CD14-positive monocyte (primary cell): ENCODE measurements at regions not wholly inside any gene's neighbourhood (a gene's known extent, or its start where the extent isn't known, plus 50 kb on each side); places are given as distances from the start of the nearest gene placed in this dataset.

Experiments used
- DNase-seq, 3 donors: peaks; one replicate each; pipeline ENCODE4 v3.0.0-alpha.2; 2011 to 2022
- H2AFZ ChIP-seq: 2 replicates; pipeline ENCODE4 v1.6.0; 2012; ENCODE audit warnings: mild to moderate bottlenecking, low read depth, low read length, inconsistent platforms; ENCODE audit not compliant: insufficient read depth, poor library complexity, severe bottlenecking
- H3K27ac ChIP-seq, 2 donors: 1 replicate in 1 of 2; 2 replicates in 1 of 2; pipeline ENCODE4 v1.5.1; 2012 to 2013; ENCODE audit warnings: low read length in 2 of 2, control low read depth in 1 of 2, inconsistent platforms in 1 of 2, low read depth in 1 of 2, mild to moderate bottlenecking in 1 of 2
- H3K27me3 ChIP-seq, 2 donors: one replicate each; pipeline versions ENCODE4 v1.6.0 to v1.6.1; 2011 to 2013; ENCODE audit warnings: low read length in 2 of 2; ENCODE audit not compliant: control insufficient read depth in 2 of 2, insufficient read depth in 2 of 2
- H3K36me3 ChIP-seq, 2 donors: replicated peaks in 1 of 2; 1 replicate in 1 of 2; 2 replicates in 1 of 2; pipeline versions ENCODE4 v1.5.1 to v1.6.1; 2012 to 2013; ENCODE audit warnings: low read length in 2 of 2, control low read depth in 1 of 2, inconsistent platforms in 1 of 2, mild to moderate bottlenecking in 1 of 2; ENCODE audit not compliant: insufficient read depth in 2 of 2, control insufficient read depth in 1 of 2
- H3K4me1 ChIP-seq, 2 donors: 1 replicate in 1 of 2; 2 replicates in 1 of 2; pipeline versions ENCODE4 v1.5.1 to v1.6.1; 2012 to 2013; ENCODE audit warnings: low read length in 2 of 2, control low read depth in 1 of 2, inconsistent platforms in 1 of 2, mild to moderate bottlenecking in 1 of 2, moderate library complexity in 1 of 2; ENCODE audit not compliant: insufficient read depth in 2 of 2, control insufficient read depth in 1 of 2
- H3K4me2 ChIP-seq: replicated peaks from 2 replicates; pipeline ENCODE3; 2012; ENCODE audit warnings: low read length, moderate library complexity, mild to moderate bottlenecking; ENCODE audit not compliant: poor library complexity, severe bottlenecking; ENCODE audit errors: extremely low read depth
- H3K4me3 ChIP-seq, 3 experiments: fragments of 200-600 bp in 1 of 3; sonication (generic) in 1 of 3; replicated peaks in 1 of 3; 1 replicate in 2 of 3; 2 replicates in 1 of 3; pipeline ENCODE4 v1.5.1; 2011 to 2013; ENCODE audit warnings: low read length in 3 of 3, mild to moderate bottlenecking in 3 of 3, control low read depth in 2 of 3, low read depth in 2 of 3, inconsistent platforms in 1 of 3, moderate library complexity in 1 of 3
- H3K79me2 ChIP-seq: 2 replicates; pipeline ENCODE4 v1.6.0; 2012; ENCODE audit warnings: mild to moderate bottlenecking, control low read depth, inconsistent platforms, low read length, moderate library complexity; ENCODE audit not compliant: insufficient read depth
- H3K9ac ChIP-seq: 2 replicates; pipeline ENCODE4 v1.6.0; 2017; ENCODE audit warnings: low read length, mild to moderate bottlenecking; ENCODE audit not compliant: insufficient read depth, poor library complexity, severe bottlenecking
- H3K9me3 ChIP-seq, 2 donors: replicated peaks in 1 of 2; 1 replicate in 1 of 2; 2 replicates in 1 of 2; pipeline versions ENCODE4 v1.5.1 to v1.6.1; 2012 to 2013; ENCODE audit warnings: low read length in 2 of 2, control low read depth in 1 of 2; ENCODE audit not compliant: control insufficient read depth in 1 of 2, insufficient read depth in 1 of 2
- H4K20me1 ChIP-seq: 2 replicates; pipeline ENCODE4 v1.6.0; 2012; ENCODE audit warnings: mild to moderate bottlenecking, low read length, control low read depth, moderate library complexity; ENCODE audit not compliant: insufficient read depth
- H3K27ac Mint-ChIP-seq, 7 donors: one replicate each; pipeline ENCODE4 v1.8.0; 2020; ENCODE audit warnings: mild to moderate bottlenecking in 7 of 7, mixed read lengths in 7 of 7, moderate library complexity in 6 of 7, inconsistent platforms in 2 of 7
- H3K27me3 Mint-ChIP-seq, 3 donors: one replicate each; pipeline ENCODE4 v1.8.0; 2021 to 2022; ENCODE audit warnings: low read depth in 3 of 3, mild to moderate bottlenecking in 3 of 3, mixed read lengths in 3 of 3, moderate library complexity in 3 of 3, inconsistent platforms in 1 of 3
- H3K36me3 Mint-ChIP-seq, 2 donors: one replicate each; pipeline ENCODE4 v1.8.0; 2020; ENCODE audit warnings: mixed read lengths in 2 of 2, inconsistent platforms in 1 of 2, mild to moderate bottlenecking in 1 of 2
- H3K4me1 Mint-ChIP-seq: one replicate; pipeline ENCODE4 v1.8.0; 2020; ENCODE audit warnings: mild to moderate bottlenecking, mixed read lengths
- H3K4me3 Mint-ChIP-seq, 2 donors: one replicate each; pipeline ENCODE4 v1.8.0; 2020; ENCODE audit warnings: mild to moderate bottlenecking in 2 of 2, mixed read lengths in 2 of 2, moderate library complexity in 1 of 2
- H3K9me3 Mint-ChIP-seq, 7 donors: one replicate each; pipeline ENCODE4 v1.8.0; 2020 to 2022; ENCODE audit warnings: mixed read lengths in 7 of 7, mild to moderate bottlenecking in 6 of 7, moderate library complexity in 6 of 7, inconsistent platforms in 2 of 7
- WGBS: methylation state at CpG from one replicate; pipeline ENCODE4 v1.1.5; 2013; ENCODE audit warnings: missing lambda C conversion rate; ENCODE audit not compliant: insufficient coverage; 5-methylcytosine and 5-hydroxymethylcytosine counted together
- intact Hi-C, 2 donors: fragments of 100-400 bp; cut with micrococcal nuclease; formaldehyde crosslinking; loops; one replicate each; pipeline versions ENCODE4 v1.15.0 to v1.15.1; 2023
- TF ChIP-seq, protein P1 (sequence below): fragments of 200-600 bp; IDR thresholded peaks from one replicate; pipeline ENCODE4 v1.8.0; 2022; ENCODE audit warnings: antibody characterized with exemption, mild to moderate bottlenecking

DNA sequence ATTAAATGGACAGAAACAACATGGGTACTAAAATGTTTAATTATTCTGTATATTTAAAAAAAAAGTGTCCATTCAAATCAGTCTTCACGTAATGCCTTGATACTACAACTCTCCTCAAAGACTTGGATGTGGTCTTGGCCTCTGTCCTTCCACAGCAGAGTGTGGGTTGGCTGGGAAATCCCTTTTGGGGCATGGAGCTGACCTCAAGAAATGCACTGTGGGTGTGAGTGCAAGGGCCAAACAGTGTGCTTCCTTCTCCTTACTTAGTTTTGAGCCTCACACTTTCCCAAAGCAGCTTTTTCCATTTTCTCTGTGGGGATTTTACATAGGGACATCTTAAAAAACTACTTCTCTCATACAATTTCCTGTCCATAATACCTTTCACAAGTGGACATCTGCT, 607.4 kb downstream of the EFNB2 start:
- no peaks in the 10 kb centered on the region for H3K27me3 Mint-ChIP-seq
- no peak overlapping the region for H2AFZ ChIP-seq
- no peaks in the 10 kb centered on the region for H3K36me3 ChIP-seq
- H3K27me3 ChIP-seq, result no peaks in the 10 kb centered on the region
- no peaks in the 10 kb centered on the region for H3K79me2 ChIP-seq
- no CpG with 5 or more reads among the region's 1 CpG for WGBS
- H3K4me3 Mint-ChIP-seq, result no peak overlapping the region
- H3K4me2 ChIP-seq, result no peak overlapping the region
- H4K20me1 ChIP-seq, result no peaks in the 10 kb centered on the region
- H3K9me3 ChIP-seq, result peaks cover 0 to 4% of the 10 kb centered on the region in 2 donors
- H3K27ac Mint-ChIP-seq, result no peak overlapping the region
- intact Hi-C loops, result no loop called here
- H3K36me3 Mint-ChIP-seq, result no peaks in the 10 kb centered on the region
- no peak overlapping the region for H3K27ac ChIP-seq
- no peak overlapping the region for H3K9ac ChIP-seq
- H3K9me3 Mint-ChIP-seq, result peaks cover 0 to 11% (median 8%) of the 10 kb centered on the region in 7 donors
- no peak overlapping the region for H3K4me3 ChIP-seq
- H3K4me1 Mint-ChIP-seq, result no peaks in the 10 kb centered on the region
- TF ChIP-seq, protein P1, sequence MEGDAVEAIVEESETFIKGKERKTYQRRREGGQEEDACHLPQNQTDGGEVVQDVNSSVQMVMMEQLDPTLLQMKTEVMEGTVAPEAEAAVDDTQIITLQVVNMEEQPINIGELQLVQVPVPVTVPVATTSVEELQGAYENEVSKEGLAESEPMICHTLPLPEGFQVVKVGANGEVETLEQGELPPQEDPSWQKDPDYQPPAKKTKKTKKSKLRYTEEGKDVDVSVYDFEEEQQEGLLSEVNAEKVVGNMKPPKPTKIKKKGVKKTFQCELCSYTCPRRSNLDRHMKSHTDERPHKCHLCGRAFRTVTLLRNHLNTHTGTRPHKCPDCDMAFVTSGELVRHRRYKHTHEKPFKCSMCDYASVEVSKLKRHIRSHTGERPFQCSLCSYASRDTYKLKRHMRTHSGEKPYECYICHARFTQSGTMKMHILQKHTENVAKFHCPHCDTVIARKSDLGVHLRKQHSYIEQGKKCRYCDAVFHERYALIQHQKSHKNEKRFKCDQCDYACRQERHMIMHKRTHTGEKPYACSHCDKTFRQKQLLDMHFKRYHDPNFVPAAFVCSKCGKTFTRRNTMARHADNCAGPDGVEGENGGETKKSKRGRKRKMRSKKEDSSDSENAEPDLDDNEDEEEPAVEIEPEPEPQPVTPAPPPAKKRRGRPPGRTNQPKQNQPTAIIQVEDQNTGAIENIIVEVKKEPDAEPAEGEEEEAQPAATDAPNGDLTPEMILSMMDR, result no peak
- H3K4me1 ChIP-seq, result no peaks in the 10 kb centered on the region
- no peak for DNase-seq

DNA sequence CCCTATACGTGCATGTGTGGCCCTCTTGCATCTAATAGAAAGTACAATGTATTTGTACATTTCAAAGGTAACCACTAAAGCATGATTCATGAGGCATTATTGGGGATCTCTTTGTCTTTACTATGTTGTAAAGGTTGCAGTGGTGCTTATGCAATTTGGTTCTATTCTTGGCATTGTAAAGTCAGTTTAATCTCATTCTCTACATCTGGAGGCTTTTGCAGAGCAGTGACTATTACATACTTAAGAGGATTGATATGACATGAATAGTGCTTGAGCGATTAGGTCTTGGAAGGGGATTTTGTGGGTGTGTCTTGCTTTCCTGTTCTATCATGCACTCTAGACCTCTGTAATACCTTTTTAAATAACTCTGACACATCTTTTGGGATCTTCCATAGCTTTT, 610.0 kb downstream of the EFNB2 start:
- no peaks in the 10 kb centered on the region for H4K20me1 ChIP-seq
- H3K36me3 Mint-ChIP-seq, result no peaks in the 10 kb centered on the region

More for the DNA sequence above, 610.0 kb downstream of the EFNB2 start:
- H2AFZ ChIP-seq, result no peak overlapping the region
- no peaks in the 10 kb centered on the region for H3K36me3 ChIP-seq
- Mint-ChIP-seq H3K4me1 (no peaks in the 10 kb centered on the region), H3K9me3 (peaks cover 0 to 13% (median 8%) of the 10 kb centered on the region in 7 donors), H3K4me3 (no peak overlapping the region), H3K27me3 (no peaks in the 10 kb centered on the region), H3K27ac (no peak overlapping the region)
- WGBS, result no CpG with 5 or more reads among the region's 2 CpGs
- H3K27me3 ChIP-seq, result no peaks in the 10 kb centered on the region
- no peak for DNase-seq
- H3K4me3 ChIP-seq, result no peak overlapping the region
- peaks cover 0 to 4% of the 10 kb centered on the region in 2 donors for H3K9me3 ChIP-seq
- no peaks in the 10 kb centered on the region for H3K79me2 ChIP-seq
- no peak overlapping the region for H3K9ac ChIP-seq
- H3K27ac ChIP-seq, result no peak overlapping the region
- intact Hi-C loops, result no loop called here
- no peak overlapping the region for H3K4me2 ChIP-seq
- TF ChIP-seq, protein P1, result no peak
- H3K4me1 ChIP-seq, result no peaks in the 10 kb centered on the region
